ENCODE measurements at regions not wholly inside any gene's neighbourhood (a gene's known extent, or its start where the extent isn't known, plus 50 kb on each side); places are given as distances from the start of the nearest gene placed in this dataset.
"Not testable (repeated sequence)": the region's sequence is repeated elsewhere in the genome, so short reads cannot be mapped to it uniquely, and the experiment has no call there.

DNA sequence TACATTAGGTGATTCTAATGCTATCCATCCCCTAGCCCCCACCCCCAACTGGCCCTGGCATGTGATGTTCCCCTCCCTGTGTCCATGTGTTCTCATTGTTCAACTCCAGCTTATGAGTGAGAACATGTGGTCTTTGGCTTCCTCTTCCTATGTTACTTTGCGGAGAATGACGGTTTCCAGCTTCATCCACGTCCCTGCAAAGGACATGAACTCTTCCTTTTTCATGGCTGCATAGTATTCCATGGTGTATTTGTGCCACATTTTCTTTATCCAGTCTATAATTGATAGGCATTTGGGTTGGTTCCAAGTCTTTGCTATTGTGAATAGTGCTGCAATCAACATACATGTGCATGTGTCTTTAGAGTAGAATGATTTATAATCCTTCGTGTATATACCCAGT is 200.7 kb downstream of the NAF1 start:
- not testable (repeated sequence) for TF ChIP-seq EP300 (IDR thresholded peaks at IDR 0.05); SMC3 (IDR thresholded peaks at IDR 0.05); POLR2A (IDR thresholded peaks at IDR 0.05; ENCODE audit: low read length)
- TF ChIP-seq, protein P1, sequence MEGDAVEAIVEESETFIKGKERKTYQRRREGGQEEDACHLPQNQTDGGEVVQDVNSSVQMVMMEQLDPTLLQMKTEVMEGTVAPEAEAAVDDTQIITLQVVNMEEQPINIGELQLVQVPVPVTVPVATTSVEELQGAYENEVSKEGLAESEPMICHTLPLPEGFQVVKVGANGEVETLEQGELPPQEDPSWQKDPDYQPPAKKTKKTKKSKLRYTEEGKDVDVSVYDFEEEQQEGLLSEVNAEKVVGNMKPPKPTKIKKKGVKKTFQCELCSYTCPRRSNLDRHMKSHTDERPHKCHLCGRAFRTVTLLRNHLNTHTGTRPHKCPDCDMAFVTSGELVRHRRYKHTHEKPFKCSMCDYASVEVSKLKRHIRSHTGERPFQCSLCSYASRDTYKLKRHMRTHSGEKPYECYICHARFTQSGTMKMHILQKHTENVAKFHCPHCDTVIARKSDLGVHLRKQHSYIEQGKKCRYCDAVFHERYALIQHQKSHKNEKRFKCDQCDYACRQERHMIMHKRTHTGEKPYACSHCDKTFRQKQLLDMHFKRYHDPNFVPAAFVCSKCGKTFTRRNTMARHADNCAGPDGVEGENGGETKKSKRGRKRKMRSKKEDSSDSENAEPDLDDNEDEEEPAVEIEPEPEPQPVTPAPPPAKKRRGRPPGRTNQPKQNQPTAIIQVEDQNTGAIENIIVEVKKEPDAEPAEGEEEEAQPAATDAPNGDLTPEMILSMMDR (IDR thresholded peaks at IDR 0.05), result not testable (repeated sequence)
